GM19025 (cell line): ENCODE measurements at regions not wholly inside any gene's neighbourhood (a gene's known extent, or its start where the extent isn't known, plus 50 kb on each side); places are given as distances from the start of the nearest gene placed in this dataset.

ENCODE experiments used
- ATAC-seq: cut with Tn5 transposase; IDR thresholded peaks from one replicate; pipeline ENCODE4 v1.9.1; 2021; ENCODE audit warnings: mild to moderate bottlenecking, low read depth, moderate library complexity; ENCODE audit not compliant: unreplicated experiment

DNA sequence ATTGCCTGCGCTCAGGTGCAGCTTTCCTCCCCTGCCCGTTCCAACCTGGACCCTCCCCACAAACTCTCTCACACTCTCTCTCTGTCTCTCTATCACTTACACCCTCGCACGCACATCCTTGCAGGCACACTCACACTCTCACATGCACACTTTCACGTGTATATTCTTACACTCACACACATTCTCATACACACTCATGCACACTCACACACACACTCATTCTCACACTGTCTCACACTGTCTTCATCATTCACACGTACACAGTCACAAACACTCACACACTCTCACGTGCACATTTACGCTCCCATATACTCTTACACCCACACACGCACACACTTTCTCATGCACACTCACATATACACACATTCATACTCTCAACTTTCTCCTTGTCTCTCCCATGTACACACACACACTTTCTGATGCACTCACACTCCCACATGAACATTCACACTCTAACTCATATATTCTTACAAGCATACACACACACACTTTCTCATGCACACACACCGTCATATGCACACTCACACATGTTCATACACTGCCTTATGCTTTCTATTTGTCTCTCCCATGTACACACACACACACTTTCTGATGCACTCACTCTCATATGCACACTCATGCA lies 229.3 kb downstream of the SNX18 start:
- no peak for ATAC-seq

DNA sequence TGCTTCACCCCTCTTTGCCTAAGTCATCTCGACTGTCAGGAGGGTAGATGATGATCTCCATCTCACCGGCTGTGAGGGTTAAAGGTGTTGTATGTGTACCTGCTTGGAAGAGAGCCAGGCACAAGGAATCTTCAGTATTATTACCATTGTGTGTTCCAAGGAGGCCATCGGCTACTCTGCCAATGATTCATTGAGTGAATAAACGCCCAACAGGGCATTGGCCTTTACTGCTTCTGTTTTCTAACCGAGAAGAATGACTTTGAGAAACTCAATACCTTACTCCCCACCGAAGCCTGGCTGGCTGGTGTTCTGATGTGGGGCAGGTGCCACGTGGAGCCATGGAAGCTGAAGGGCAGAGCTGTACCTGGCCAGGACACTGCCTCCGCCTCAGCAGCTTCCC lies 228.8 kb downstream of the SNX18 start:
- ATAC-seq: no peak

DNA sequence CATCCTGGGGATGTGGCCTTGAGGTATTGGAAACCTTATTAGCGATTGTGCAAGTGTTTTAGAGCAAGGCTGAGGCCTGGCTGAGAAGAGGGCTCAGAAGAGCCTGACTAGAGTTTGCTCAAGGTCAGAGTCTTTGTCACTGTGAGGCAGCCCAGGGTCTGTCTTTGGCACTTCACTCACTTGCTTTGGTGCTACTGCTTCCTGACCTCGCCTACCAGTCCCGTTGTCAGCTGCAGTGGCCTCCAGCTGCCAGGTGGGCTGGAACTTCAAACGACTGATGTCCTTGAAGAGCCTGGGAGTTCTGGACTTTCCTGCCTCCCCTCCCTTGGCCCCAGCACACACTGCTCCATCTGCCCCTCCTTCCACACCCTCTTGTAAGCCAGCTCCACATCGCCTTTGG lies 228.0 kb downstream of the SNX18 start:
- no peak for ATAC-seq

DNA sequence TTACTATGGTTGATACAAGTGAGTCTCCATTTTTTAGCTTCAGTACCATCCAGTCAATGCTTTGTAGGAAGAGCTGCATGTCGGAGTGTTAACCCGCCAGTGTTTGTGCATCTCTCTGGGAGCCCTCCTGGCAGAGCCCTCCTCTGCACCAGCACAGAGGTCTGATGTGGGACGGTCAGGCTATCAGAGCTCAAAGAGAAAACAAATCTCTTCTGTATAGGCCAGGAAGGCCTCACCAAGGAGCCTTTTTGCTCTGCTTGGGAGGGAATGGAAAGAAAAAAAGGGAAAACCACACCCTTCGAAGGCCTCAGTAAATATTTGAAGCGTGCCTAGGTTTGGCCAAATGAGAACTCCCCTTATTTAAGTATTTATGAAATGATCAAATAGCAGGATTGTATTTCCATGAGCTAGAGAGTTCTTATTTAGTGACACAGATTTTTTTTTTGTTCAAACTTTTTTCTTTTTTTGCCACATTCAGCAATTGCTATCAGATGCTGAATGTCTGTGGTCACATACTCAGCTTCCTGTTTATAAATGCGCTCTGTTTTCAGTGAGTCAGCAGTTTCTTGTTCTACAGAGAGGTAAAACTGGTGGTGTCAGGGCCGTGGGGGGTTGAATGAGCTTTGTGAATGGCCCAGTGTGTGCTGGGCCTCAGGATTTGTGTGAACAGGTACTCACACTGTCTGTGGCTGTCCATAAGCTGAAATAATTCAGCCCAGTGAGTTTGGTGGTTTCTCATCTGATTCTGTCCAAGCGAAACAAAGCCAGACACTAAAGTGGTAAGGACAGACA lies 226.6 kb downstream of the SNX18 start:
- no peak for ATAC-seq

DNA sequence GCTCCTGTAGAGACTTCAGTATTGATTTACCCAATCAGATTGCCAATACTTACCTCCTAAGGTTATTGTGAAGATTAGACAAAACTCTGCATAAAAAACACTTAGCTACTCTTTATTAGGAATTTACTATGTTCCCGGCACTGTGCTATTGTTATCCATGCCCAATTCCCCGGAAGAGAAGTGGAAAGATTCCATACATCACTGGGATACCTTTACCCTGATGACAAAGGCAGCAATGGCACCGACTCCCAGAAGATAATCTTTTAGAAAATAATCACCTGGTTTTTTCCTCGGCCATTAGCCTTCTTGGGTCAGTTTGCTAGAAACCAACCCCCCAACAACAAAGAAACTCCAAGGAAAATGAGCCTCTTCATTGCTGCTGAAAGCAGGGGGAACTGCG lies 226.0 kb downstream of the SNX18 start:
- ATAC-seq: no peak

DNA sequence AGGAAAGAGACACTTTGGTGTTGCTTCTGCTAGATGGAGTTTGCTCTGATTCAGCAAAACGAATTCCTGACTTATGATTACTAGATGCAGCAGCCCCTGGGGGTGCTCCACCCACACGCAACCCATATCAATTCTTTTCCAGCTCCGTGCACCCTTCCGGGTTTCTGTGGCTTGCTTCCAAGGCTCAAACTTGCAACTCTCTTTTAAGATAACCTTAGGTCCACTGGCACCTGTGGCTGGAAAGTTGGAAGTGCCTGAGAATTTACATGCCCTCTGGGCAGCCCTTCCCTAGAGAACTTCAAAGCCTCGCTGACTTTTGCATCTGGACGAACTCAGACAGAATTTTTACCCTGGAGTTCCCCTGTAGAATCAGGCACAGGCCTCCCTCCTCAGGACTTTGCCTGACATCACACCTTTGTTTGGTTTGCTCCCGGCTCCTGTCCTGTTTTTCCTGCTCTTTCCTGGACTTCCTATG lies 224.9 kb downstream of the SNX18 start:
- no peak for ATAC-seq

DNA sequence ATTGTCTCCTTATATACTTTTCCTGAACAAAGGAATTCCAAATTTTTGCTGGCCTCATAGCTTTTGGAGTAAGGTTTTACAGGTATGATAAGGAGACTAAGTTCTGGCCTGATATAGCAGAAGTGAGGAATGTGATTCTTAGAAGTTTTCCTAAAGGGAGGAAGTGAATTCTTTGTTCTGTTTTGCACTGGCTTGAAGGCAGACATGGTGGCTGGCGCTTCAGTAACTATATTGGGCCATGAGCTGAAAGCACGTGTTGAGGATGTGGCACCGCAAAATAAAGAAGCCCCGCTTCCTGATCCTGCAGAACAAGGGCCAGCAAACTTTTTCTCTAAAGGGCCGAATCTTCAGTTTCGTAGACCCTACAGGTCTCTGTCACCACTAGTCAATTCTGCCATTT lies 224.2 kb downstream of the SNX18 start:
- ATAC-seq: no peak

DNA sequence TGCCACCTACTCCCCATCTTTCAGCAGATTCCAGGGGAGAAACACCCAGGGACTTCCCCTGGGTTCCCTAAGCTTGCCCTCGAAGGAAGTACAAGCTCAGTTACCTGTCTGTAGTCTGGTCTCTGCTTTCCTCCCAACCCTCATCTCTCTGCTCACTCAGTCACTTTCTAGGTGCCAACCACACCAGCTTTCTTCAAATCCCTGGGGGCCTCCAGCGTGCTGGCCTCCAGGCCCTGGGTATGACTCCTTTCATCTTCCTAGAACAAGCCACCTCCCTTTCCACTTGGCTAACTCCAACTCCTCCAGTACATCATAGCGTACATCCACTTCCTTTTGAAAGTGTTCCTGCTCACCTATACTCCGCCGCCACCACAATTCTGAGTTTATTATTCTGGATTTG lies 222.6 kb downstream of the SNX18 start:
- ATAC-seq: no peak

DNA sequence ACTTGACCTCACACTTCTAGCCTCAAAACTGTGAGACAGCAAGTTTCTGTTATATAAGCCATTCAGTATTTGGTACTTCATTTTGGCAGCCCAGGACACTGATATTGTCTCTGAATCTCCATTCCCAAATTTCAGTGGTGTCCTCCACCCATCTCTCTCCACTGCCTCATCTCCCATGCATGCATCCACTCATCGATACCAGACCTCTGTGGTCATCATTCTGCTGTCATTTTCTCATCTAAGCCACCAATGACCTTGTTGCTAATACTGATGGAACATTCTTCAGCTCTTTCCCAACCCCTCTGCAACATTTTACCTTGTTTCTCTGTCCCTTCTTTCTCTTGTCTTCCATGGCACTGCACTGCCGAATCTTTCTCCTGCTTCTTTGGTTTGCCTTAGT lies 221.8 kb downstream of the SNX18 start:
- ATAC-seq: no peak

DNA sequence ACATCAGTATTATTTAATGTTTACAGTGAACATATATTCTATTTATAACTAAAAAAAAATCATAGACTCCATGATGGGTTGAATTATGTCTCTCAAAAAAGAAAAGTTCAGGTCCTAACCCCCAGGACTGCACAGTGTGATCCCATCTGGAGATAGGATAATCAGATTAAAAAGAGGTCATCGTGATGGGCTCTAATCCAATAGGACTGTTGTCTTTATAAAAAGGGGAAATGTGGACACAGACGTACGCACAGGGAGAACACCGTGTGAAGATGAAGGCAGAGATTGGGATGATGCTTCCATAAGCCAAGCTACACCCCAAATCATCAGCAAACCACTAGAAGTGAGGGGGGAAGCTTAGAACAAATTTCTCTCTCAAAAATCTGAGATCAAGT lies 221.4 kb downstream of the SNX18 start:
- ATAC-seq: no peak

DNA sequence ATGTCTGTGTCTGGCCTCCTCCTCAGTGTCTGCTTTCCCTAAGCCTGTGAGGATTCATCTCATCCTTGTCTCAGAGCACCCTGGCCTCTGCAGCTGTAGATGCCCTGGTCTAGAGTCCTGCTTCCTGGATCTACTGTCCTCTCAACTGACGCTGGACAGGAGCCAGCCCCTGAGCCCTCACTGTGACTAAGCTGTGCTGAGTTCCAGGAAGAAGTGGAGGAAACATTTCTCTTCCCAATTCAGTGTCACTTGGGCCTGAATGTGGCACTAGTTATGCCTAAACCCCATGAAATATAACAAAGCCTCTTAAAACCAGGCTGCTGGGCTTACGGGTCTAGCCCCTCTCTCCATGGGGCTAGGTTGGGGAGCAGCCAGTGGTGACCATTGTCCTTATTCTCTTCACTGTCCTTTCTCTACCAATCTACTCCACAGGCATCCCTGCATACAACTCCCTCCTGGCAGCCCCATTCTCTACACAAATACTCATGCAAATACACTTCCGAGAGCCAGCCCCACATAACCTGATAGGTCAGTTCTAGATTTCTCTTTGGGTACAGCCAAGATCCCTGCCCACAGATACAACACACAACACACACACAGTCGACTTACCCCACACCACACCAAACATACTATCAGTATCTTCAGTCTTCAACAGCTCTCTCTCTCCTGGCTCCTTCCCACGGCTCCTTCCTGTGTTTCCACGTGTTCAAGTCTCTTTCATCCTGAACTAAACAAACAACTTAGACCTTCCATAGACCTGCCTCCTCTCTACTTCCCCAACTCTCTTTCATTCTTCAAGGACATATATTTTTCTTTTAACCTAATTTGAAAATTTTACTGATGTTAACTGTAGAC lies 220.8 kb downstream of the SNX18 start:
- ATAC-seq: no peak

DNA sequence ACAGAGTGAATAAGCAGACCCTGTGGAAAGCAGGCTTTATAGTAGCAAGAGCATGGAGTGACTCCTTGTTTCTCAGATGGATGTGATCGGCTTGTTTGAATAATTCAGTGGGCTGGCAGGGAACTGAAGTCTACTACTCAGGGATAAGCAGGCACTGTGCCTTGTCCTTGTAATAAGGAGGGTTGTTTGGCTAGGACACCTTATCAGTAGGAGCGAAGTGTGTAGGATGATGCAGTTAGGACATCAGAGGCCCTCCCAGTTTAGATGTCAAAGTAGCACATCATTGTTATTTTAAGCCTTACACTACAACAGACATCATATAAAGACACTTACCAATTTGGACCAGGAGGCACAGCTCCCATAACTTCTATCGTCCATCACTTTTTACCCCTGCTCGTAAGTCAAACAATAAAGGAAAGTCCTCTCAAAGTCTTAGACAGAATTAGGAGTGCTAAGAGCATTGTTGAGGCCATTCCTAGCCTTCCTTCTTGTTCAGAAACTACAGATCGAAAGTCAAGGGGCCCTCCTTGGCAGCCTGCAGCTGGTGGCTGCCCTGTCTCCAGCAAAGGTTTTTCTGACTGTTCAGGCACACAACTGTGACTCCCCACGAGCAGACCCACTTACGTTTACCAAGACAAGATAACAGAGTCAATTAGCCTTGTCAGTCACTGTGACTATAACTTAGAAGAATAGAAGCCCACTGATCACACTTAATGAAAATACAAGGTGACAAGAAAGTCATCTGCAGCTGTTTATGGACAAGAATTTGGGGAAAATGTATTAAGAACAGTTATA lies 218.6 kb downstream of the SNX18 start:
- no peak for ATAC-seq

DNA sequence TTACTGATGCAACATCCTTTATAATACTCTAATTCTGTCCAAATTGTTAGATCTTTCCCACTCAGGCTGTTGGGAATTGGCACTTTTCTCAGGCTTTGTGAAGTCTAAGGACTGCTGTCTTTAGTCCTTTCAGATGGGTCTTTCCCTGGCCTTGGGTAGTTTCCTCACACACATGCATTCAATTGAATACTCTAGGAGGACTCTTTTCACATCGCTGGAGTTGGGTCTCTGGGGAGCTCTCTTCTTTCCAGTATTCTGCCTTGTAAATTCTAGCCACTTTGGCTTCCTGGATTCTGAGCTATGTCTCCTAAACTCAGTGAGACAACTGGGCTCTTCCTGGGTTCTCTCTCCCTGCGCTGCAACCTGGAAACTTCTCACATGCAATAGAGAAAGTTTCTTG lies 215.5 kb downstream of the SNX18 start:
- ATAC-seq: no peak

DNA sequence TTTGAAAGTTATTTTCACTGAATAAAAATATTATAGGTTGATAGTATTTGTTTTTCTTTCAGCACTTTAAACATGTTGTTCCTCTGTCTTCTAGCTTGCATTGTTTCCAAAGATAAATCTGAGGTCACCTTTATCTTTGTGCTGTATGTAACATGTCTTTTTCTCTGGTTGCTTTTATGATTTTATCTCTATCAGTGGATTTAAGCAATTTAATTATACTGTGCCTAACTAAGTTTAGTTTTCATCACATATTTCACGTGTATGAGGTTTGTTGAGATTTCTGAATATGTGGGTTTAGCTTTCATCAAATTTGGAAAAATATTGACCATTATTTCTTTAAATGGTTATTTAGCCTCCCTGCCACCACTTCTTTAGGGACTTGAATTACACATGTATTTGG lies 214.5 kb downstream of the SNX18 start:
- no peak for ATAC-seq

DNA sequence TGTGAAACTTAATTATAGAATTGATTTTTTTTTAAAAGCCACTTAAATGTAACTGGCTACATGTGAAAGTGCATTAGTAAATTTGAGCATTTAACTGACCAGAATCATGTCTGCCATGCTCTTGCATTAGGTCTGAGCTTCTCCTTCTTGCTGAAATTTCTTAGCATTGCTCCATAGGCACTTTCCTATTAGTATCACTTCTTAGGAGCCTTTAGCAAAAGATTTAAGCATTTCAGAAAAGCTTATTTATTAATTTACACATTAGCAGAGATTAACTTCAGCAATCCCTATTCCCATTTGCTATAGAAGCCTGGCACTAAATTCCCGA lies 211.0 kb downstream of the SNX18 start:
- ATAC-seq: no peak

DNA sequence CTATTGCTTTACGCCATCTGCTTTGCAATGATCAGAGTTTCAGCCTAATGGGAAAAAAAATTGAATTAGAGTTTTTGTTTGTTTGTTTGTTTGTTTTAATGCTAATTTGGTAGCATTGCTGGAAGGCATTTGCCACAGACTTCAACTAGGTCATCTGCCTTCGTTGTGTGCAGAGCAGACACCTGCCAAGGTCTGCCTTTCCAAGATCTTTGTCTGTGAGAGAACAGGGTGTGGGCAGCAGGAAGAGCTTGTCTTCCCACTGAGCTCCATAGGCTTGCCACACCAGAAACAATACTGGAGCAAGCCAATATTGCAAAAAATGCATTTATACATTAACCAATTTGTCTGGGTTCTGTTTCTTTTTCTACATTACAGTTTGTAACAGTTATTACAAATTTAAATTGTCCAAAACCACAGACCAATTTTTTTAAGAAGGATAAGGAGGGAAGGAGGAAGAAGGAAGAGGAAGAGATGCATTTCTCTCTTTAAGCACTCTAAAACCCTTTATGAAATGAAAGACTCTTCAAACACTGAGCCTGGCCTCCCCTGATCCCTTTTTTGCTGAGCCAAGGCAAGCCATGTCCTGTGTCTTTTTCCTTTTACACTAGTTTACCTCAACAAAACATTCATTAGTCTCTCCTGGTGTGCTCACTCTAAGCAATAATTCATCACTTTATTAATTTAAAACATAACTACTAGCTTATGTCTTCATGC lies 210.5 kb downstream of the SNX18 start:
- no peak for ATAC-seq

DNA sequence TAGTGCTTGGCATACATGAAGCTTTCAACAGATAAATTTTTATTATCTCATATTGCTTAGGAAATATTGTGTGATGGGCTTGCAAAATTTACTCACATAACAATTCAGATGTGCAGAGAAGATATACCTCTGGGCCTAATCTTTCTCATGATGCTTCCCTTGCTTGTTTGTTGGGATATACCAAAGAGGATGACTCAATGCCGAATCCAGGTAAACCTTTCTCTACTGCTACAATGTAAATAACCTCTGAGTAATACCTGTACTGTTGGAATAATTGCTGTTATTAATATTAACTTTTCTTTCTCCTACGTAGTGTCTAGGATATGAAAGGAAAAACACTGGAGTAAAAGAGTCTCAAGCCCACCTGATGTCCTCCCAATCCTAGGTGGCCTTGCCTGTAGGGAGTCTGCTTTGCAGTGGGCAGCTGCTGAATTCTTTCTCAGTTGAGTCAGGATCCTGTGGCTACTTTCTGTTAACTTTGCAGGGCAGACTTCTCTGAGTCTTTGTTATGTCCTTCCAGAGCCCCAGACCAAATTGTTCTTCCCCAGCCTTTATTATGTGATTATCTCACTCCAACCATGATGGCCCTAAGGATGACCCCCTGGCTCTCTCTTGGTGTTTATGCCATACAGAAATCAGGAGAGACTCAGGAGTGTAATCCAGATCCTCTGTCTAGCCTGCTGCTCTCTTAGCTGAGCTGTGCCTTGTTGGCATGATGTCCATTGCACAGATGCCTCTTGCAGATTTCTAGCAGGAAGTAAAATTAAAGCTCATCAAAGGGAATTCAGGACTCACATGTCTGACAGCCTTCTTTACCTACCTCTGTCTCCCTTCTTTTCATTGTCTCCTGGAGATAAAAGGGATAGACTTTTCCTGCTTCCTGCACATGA lies 208.1 kb downstream of the SNX18 start:
- no peak for ATAC-seq

DNA sequence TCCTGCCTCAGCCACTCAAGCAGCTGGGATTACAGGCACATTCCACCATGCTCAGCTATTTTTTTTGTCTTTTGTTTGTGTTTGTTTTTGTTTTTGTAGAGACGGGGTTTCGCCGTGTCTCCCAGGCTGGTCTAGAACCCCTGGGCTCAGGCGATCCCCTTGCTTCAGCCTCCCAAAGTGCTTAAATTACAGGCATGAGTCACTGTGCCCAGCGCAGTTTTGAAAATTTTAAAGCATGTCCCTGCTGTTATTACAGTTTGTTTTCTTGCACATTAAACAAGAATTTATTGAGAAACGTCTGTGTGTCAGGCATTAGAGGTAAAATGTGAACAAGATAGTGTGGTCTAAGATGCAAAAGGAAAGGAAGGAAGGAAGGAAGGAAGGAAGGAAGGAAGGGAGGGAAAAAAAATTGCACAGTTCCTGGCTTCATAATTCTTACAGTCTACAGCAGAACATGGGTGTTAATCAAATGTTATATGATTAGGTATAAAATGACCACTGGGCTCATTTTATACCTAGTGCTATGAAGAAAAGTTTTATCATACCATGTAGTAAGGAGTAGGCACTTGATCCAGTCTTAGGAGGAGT lies 205.4 kb downstream of the SNX18 start:
- no peak for ATAC-seq
